Uterus (tissue), 3 donors: ENCODE measurements at regions not wholly inside any gene's neighbourhood (a gene's known extent, or its start where the extent isn't known, plus 50 kb on each side); places are given as distances from the start of the nearest gene placed in this dataset.

Experiments used
- DNase-seq, 2 donors: peaks; one replicate each; pipeline ENCODE4 v3.0.0-alpha.2; 2019 to 2020
- H3K27ac ChIP-seq, 2 donors: fragments of 200-600 bp; sonication (generic); 1 replicate in 1 of 2; 2 replicates in 1 of 2; pipeline ENCODE4 v1.5.1; 2016 to 2018
- H3K27me3 ChIP-seq, 2 donors: fragments of 200-600 bp; sonication (generic); one replicate each; pipeline ENCODE4 v1.5.1; 2018 to 2019; ENCODE audit warnings: control low read depth in 1 of 2
- H3K36me3 ChIP-seq, 2 donors: fragments of 200-600 bp; sonication (generic); one replicate each; pipeline ENCODE4 v1.5.1; 2019; ENCODE audit warnings: control low read depth in 1 of 2
- H3K4me1 ChIP-seq, 2 donors: fragments of 200-600 bp; sonication (generic); one replicate each; pipeline ENCODE4 v1.5.1; 2018 to 2019; ENCODE audit warnings: control low read depth in 1 of 2
- H3K4me3 ChIP-seq, 2 donors: fragments of 200-600 bp; sonication (generic); 1 replicate in 1 of 2; 2 replicates in 1 of 2; pipeline ENCODE4 v1.5.1; 2018 to 2019; ENCODE audit warnings: mild to moderate bottlenecking in 1 of 2
- H3K9me3 ChIP-seq, 2 donors: fragments of 200-600 bp; sonication (generic); one replicate each; pipeline ENCODE4 v1.5.1; 2019; ENCODE audit warnings: control low read depth in 1 of 2
- POLR2A ChIP-seq, 2 donors: fragments of 450-650 bp; IDR thresholded peaks; one replicate each; pipeline ENCODE4 v1.6.1; 2016; ENCODE audit warnings: antibody characterized with exemption in 2 of 2, mild to moderate bottlenecking in 1 of 2, moderate library complexity in 1 of 2
- intact Hi-C: fragments of 100-400 bp; cut with DNase I; formaldehyde crosslinking; loops from one replicate; pipeline ENCODE4 v1.15.1; 2023; ENCODE audit warnings: low total_unique reads
- TF ChIP-seq, protein P1 (sequence below), 4 experiments: fragments of 200-600 bp in 2 of 4; fragments of 450-650 bp in 2 of 4; sonication (generic) in 2 of 4; IDR thresholded peaks; one replicate each; pipeline ENCODE4 v1.5.1; 2016 to 2019; ENCODE audit warnings: antibody characterized with exemption in 4 of 4, mild to moderate bottlenecking in 2 of 4, moderate library complexity in 1 of 4
- donor health status: DM: yes; HTN: yes; CAD: no.

- Histone ChIP-seq H3K4me1 (no peaks in the 10 kb centered on the region), H3K36me3 (no peaks in the 10 kb centered on the region), H3K4me3 (no peak overlapping the region), H3K27ac (no peak overlapping the region), H3K27me3 (no peaks in the 10 kb centered on the region), H3K9me3 (no peaks in the 10 kb centered on the region)
- TF ChIP-seq, protein P1, sequence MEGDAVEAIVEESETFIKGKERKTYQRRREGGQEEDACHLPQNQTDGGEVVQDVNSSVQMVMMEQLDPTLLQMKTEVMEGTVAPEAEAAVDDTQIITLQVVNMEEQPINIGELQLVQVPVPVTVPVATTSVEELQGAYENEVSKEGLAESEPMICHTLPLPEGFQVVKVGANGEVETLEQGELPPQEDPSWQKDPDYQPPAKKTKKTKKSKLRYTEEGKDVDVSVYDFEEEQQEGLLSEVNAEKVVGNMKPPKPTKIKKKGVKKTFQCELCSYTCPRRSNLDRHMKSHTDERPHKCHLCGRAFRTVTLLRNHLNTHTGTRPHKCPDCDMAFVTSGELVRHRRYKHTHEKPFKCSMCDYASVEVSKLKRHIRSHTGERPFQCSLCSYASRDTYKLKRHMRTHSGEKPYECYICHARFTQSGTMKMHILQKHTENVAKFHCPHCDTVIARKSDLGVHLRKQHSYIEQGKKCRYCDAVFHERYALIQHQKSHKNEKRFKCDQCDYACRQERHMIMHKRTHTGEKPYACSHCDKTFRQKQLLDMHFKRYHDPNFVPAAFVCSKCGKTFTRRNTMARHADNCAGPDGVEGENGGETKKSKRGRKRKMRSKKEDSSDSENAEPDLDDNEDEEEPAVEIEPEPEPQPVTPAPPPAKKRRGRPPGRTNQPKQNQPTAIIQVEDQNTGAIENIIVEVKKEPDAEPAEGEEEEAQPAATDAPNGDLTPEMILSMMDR (IDR thresholded peaks at IDR 0.05): no peak
- no peak for TF ChIP-seq POLR2A (IDR thresholded peaks at IDR 0.05)
- intact Hi-C loops: no loop called here
- no peak for DNase-seq
Measured at GRCh38 chr4:180565856-180566431, 1677.3 kb upstream of the TENM3 start.

GRCh38 chr4:180566492-180566891 is 1676.7 kb upstream of the TENM3 start:
- intact Hi-C loops: no loop called here
- TF ChIP-seq, protein P1 (IDR thresholded peaks at IDR 0.05): no peak
- TF ChIP-seq POLR2A (IDR thresholded peaks at IDR 0.05): no peak
- no peaks in the 10 kb centered on the region for H3K27me3 ChIP-seq
- H3K4me1 ChIP-seq: no peaks in the 10 kb centered on the region
- no peak overlapping the region for H3K4me3 ChIP-seq
- no peaks in the 10 kb centered on the region for H3K9me3 ChIP-seq
- no peaks in the 10 kb centered on the region for H3K36me3 ChIP-seq
- no peak for DNase-seq
- H3K27ac ChIP-seq: no peak overlapping the region

DNA sequence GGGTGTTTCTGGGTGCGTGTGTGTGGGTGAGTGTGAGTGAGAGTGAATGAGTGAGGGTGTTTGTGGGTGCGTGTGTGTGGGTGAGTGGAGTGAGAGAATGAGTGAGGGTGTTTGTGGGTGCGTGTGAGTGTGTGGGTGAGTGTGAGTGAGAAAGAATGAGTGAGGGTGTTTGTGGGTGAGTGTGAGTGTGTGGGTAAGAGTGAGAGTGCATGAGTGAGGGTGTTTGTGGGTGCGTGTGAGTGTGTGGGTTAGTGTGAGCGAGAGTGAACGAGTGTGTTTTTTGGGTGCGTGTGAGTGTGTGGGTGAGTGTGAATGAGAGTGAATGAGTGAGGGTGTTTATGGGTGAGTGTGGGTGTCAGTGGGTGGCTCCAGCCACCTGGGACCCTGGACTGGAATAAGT is 1676.1 kb upstream of the TENM3 start:
- Histone ChIP-seq H3K36me3 (no peaks in the 10 kb centered on the region), H3K9me3 (no peaks in the 10 kb centered on the region), H3K4me3 (no peak overlapping the region), H3K27me3 (no peaks in the 10 kb centered on the region), H3K4me1 (no peaks in the 10 kb centered on the region), H3K27ac (no peak overlapping the region)
- no peak for TF ChIP-seq POLR2A (IDR thresholded peaks at IDR 0.05)
- TF ChIP-seq, protein P1 (IDR thresholded peaks at IDR 0.05): no peak
- DNase-seq: no peak
- intact Hi-C loops: no loop called here

DNA sequence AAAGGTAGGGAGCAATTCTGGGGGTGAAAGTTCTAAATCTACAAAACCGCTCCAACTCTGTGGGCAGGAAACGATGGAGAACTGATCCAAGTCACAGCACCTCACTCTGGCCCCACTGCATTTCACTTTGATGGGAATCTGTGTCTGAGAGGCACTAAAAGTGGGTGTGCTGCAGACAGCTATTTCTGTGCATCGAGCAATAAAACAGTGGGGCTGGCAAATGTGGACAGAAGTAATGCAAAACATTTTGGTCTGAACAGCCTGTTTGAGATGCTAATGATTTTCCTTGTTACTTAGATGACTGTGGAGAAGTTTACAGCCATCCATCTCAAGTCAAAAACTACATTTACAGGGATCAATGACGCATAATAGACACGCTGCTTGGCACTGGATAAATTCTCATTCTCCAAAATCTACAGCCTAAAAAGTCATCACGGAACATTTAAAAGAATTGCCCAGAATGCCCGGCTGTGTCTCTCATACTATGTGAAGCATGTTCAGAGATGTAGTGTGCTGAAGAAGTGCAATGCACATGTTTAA is 1671.6 kb upstream of the TENM3 start:
- Histone ChIP-seq H3K36me3 (no peaks in the 10 kb centered on the region), H3K27ac (no peak overlapping the region), H3K9me3 (no peaks in the 10 kb centered on the region), H3K4me1 (no peaks in the 10 kb centered on the region), H3K27me3 (no peaks in the 10 kb centered on the region), H3K4me3 (no peak overlapping the region)
- intact Hi-C loops: no loop called here
- TF ChIP-seq, protein P1 (IDR thresholded peaks at IDR 0.05): no peak
- no peak for TF ChIP-seq POLR2A (IDR thresholded peaks at IDR 0.05)
- no peak for DNase-seq

- no peaks in the 10 kb centered on the region for H3K4me1 ChIP-seq
- H3K27ac ChIP-seq: no peak overlapping the region
- TF ChIP-seq, protein P1 (IDR thresholded peaks at IDR 0.05): no peak
- TF ChIP-seq POLR2A (IDR thresholded peaks at IDR 0.05): no peak
- intact Hi-C loops: no loop called here
- no peak overlapping the region for H3K4me3 ChIP-seq
- no peaks in the 10 kb centered on the region for H3K36me3 ChIP-seq
- H3K27me3 ChIP-seq: no peaks in the 10 kb centered on the region
- H3K9me3 ChIP-seq: no peaks in the 10 kb centered on the region
- no peak for DNase-seq
Measured at GRCh38 chr4:180578175-180578574, 1665.0 kb upstream of the TENM3 start.
